ENCODE measurements at regions not wholly inside any gene's neighbourhood (a gene's known extent, or its start where the extent isn't known, plus 50 kb on each side); places are given as distances from the start of the nearest gene placed in this dataset.

GRCh38 chr4:114464726-114465272 lies 133.8 kb upstream of the UGT8 start:
- Histone ChIP-seq H2AFZ (ENCODE audit: low read depth, low read length) (no peak overlapping the region), H3K9me3 (ENCODE audit: low read length) (no peaks in the 10 kb centered on the region), H3F3A (ENCODE audit: insufficient read depth, low read length, poor library complexity, severe bottlenecking) (no peaks in the 10 kb centered on the region), H3K9ac (ENCODE audit: low read length) (no peak overlapping the region), H3K36me3 (ENCODE audit: insufficient read depth, low read length) (no peaks in the 10 kb centered on the region), H3K27ac (ENCODE audit: low read length) (no peak overlapping the region), H3K27me3 (ENCODE audit: insufficient read depth, low read depth, low read length) (no peaks in the 10 kb centered on the region), H3K4me2 (ENCODE audit: low read length) (no peak overlapping the region), H3K4me3 (ENCODE audit: low read length) (no peak overlapping the region), H4K20me1 (ENCODE audit: insufficient read depth) (no peaks in the 10 kb centered on the region), H3K9me2 (ENCODE audit: insufficient read depth, low read length) (no peaks in the 10 kb centered on the region), H3K79me2 (replicated peaks; ENCODE audit: insufficient read depth, low read length) (no peaks in the 10 kb centered on the region)
- TF ChIP-seq POLR2AphosphoS5 (IDR thresholded peaks at IDR 0.05) (no peak), SMC3 (conservative IDR thresholded peaks at IDR 0.05; ENCODE audit: poor library complexity) (no peak), RAD21 (conservative IDR thresholded peaks at IDR 0.05) (no peak), TAF1 (IDR thresholded peaks at IDR 0.05; ENCODE audit: low read depth) (no peak), MXI1 (conservative IDR thresholded peaks at IDR 0.05; ENCODE audit: poor library complexity, severe bottlenecking) (no peak), EZH2 (IDR thresholded peaks at IDR 0.05; ENCODE audit: borderline replicate concordance, insufficient read depth, low read length, poor library complexity, severe bottlenecking) (no peak), EP300 (conservative IDR thresholded peaks at IDR 0.05; ENCODE audit: poor library complexity, severe bottlenecking) (no peak)
- TF ChIP-seq, protein P1, sequence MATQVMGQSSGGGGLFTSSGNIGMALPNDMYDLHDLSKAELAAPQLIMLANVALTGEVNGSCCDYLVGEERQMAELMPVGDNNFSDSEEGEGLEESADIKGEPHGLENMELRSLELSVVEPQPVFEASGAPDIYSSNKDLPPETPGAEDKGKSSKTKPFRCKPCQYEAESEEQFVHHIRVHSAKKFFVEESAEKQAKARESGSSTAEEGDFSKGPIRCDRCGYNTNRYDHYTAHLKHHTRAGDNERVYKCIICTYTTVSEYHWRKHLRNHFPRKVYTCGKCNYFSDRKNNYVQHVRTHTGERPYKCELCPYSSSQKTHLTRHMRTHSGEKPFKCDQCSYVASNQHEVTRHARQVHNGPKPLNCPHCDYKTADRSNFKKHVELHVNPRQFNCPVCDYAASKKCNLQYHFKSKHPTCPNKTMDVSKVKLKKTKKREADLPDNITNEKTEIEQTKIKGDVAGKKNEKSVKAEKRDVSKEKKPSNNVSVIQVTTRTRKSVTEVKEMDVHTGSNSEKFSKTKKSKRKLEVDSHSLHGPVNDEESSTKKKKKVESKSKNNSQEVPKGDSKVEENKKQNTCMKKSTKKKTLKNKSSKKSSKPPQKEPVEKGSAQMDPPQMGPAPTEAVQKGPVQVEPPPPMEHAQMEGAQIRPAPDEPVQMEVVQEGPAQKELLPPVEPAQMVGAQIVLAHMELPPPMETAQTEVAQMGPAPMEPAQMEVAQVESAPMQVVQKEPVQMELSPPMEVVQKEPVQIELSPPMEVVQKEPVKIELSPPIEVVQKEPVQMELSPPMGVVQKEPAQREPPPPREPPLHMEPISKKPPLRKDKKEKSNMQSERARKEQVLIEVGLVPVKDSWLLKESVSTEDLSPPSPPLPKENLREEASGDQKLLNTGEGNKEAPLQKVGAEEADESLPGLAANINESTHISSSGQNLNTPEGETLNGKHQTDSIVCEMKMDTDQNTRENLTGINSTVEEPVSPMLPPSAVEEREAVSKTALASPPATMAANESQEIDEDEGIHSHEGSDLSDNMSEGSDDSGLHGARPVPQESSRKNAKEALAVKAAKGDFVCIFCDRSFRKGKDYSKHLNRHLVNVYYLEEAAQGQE (IDR thresholded peaks at IDR 0.05; ENCODE audit: borderline replicate concordance), result no peak
- TF ChIP-seq, protein P2, sequence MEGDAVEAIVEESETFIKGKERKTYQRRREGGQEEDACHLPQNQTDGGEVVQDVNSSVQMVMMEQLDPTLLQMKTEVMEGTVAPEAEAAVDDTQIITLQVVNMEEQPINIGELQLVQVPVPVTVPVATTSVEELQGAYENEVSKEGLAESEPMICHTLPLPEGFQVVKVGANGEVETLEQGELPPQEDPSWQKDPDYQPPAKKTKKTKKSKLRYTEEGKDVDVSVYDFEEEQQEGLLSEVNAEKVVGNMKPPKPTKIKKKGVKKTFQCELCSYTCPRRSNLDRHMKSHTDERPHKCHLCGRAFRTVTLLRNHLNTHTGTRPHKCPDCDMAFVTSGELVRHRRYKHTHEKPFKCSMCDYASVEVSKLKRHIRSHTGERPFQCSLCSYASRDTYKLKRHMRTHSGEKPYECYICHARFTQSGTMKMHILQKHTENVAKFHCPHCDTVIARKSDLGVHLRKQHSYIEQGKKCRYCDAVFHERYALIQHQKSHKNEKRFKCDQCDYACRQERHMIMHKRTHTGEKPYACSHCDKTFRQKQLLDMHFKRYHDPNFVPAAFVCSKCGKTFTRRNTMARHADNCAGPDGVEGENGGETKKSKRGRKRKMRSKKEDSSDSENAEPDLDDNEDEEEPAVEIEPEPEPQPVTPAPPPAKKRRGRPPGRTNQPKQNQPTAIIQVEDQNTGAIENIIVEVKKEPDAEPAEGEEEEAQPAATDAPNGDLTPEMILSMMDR (IDR thresholded peaks at IDR 0.05; ENCODE audit: poor library complexity, severe bottlenecking), result no peak

- Histone ChIP-seq H2AFZ (ENCODE audit: low read depth, low read length) (no peak overlapping the region), H3K79me2 (replicated peaks; ENCODE audit: insufficient read depth, low read length) (no peaks in the 10 kb centered on the region), H3K9ac (ENCODE audit: low read length) (no peak overlapping the region), H3F3A (ENCODE audit: insufficient read depth, low read length, poor library complexity, severe bottlenecking) (no peaks in the 10 kb centered on the region), H3K27me3 (ENCODE audit: insufficient read depth, low read depth, low read length) (no peaks in the 10 kb centered on the region), H3K9me2 (ENCODE audit: insufficient read depth, low read length) (no peaks in the 10 kb centered on the region), H3K36me3 (ENCODE audit: insufficient read depth, low read length) (no peaks in the 10 kb centered on the region), H3K4me2 (ENCODE audit: low read length) (no peak overlapping the region), H3K27ac (ENCODE audit: low read length) (no peak overlapping the region), H4K20me1 (ENCODE audit: insufficient read depth) (no peaks in the 10 kb centered on the region), H3K4me3 (ENCODE audit: low read length) (no peak overlapping the region), H3K9me3 (ENCODE audit: low read length) (no peaks in the 10 kb centered on the region)
- TF ChIP-seq POLR2AphosphoS5 (IDR thresholded peaks at IDR 0.05) (no peak), TAF1 (IDR thresholded peaks at IDR 0.05; ENCODE audit: low read depth) (no peak), RAD21 (conservative IDR thresholded peaks at IDR 0.05) (no peak), MXI1 (conservative IDR thresholded peaks at IDR 0.05; ENCODE audit: poor library complexity, severe bottlenecking) (no peak), EP300 (conservative IDR thresholded peaks at IDR 0.05; ENCODE audit: poor library complexity, severe bottlenecking) (no peak), EZH2 (IDR thresholded peaks at IDR 0.05; ENCODE audit: borderline replicate concordance, insufficient read depth, low read length, poor library complexity, severe bottlenecking) (no peak), SMC3 (conservative IDR thresholded peaks at IDR 0.05; ENCODE audit: poor library complexity) (no peak)
- TF ChIP-seq, protein P2 (IDR thresholded peaks at IDR 0.05; ENCODE audit: poor library complexity, severe bottlenecking), result no peak
- TF ChIP-seq, protein P1 (IDR thresholded peaks at IDR 0.05; ENCODE audit: borderline replicate concordance), result no peak
Observed at GRCh38 chr4:114465766-114466165, 132.8 kb upstream of the UGT8 start.
